NCI-H345 treated with DMSO at 0.1 percent for 48 hours (cell line): ENCODE measurements at regions not wholly inside any gene's neighbourhood (a gene's known extent, or its start where the extent isn't known, plus 50 kb on each side); places are given as distances from the start of the nearest gene placed in this dataset.

Experiments used
- DNase-seq: peaks from one replicate; lab custom pipeline; 2025; ENCODE audit not compliant: unreplicated experiment; lab: John Stamatoyannopoulos, UW

GRCh38 chr20:48468571-48468970, 359.2 kb downstream of the PREX1 start:
- no peak for DNase-seq

GRCh38 chr20:48467622-48468021, 360.2 kb downstream of the PREX1 start:
- DNase-seq = no peak

- DNase-seq = no peak
These were observed 362.5 kb downstream of the PREX1 start for GRCh38 chr20:48465271-48465670.

GRCh38 chr20:48463916-48464315, 363.9 kb downstream of the PREX1 start:
- DNase-seq = no peak

GRCh38 chr20:48463096-48463720, 364.6 kb downstream of the PREX1 start:
- DNase-seq = no peak

GRCh38 chr20:48461735-48462119, 366.1 kb downstream of the PREX1 start:
- DNase-seq = no peak

- DNase-seq = no peak
These were observed 366.6 kb downstream of the PREX1 start for GRCh38 chr20:48461091-48461734.

- no peak for DNase-seq
These were observed 367.1 kb downstream of the PREX1 start for GRCh38 chr20:48460681-48461080.

GRCh38 chr20:48459722-48460395, 367.9 kb downstream of the PREX1 start:
- no peak for DNase-seq

- no peak for DNase-seq
These were observed 369.0 kb downstream of the PREX1 start for GRCh38 chr20:48458601-48459385.

- no peak for DNase-seq
These were observed 369.8 kb downstream of the PREX1 start for GRCh38 chr20:48458003-48458377.

GRCh38 chr20:48457193-48458002, 370.4 kb downstream of the PREX1 start:
- DNase-seq = no peak

- DNase-seq = no peak
These were observed 371.2 kb downstream of the PREX1 start for GRCh38 chr20:48456366-48457192.

- DNase-seq = no peak
These were observed 372.0 kb downstream of the PREX1 start for GRCh38 chr20:48455651-48456365.

GRCh38 chr20:48454671-48455490, 372.9 kb downstream of the PREX1 start:
- DNase-seq = no peak

GRCh38 chr20:48453477-48454093, 374.2 kb downstream of the PREX1 start:
- DNase-seq = no peak

GRCh38 chr20:48451401-48451800, 376.4 kb downstream of the PREX1 start:
- no peak for DNase-seq
